HL-60 (cell line): ENCODE measurements at regions not wholly inside any gene's neighbourhood (a gene's known extent, or its start where the extent isn't known, plus 50 kb on each side); places are given as distances from the start of the nearest gene placed in this dataset.

ENCODE experiments used
- CTCF ChIP-seq: IDR thresholded peaks from one replicate; pipeline ENCODE4 v1.5.1; 2011; ENCODE audit warnings: low read length, control low read depth, inconsistent platforms; ENCODE audit not compliant: insufficient read depth
- POLR2AphosphoS5 ChIP-seq: IDR thresholded peaks from 2 replicates; pipeline ENCODE4 v1.6.1; 2012; ENCODE audit warnings: low read depth

DNA sequence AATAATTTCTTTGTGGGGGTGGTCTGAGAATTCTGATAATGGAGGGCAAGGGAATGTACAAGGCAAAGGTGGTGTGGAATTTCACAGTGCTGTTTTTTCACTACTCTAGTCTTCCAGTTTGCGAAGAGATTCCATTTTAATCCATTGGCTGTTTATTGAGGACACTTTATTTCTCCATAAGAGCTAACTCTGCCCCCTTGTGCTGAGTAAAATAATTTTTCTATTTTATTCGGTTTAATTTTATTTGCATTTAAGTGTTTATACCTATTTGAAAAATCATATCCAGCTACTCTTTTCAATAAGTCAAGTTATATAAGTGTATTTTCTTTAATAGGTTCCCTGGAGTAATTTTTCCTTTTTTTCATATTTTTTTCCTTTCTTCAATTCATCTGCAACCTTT is 840.1 kb downstream of the TUSC7 start:
- TF ChIP-seq CTCF = no peak
- no peak for TF ChIP-seq POLR2AphosphoS5
